ENCODE measurements at regions not wholly inside any gene's neighbourhood (a gene's known extent, or its start where the extent isn't known, plus 50 kb on each side); places are given as distances from the start of the nearest gene placed in this dataset.
"Not testable (repeated sequence)": the region's sequence is repeated elsewhere in the genome, so short reads cannot be mapped to it uniquely, and the experiment has no call there.

GRCh38 chr10:117458571-117458970, 83.3 kb upstream of the PDZD8 start:
- TF ChIP-seq CTCF (IDR thresholded peaks at IDR 0.05; ENCODE audit: insufficient read depth, low read depth, low read length), result no peak
- H3K4me3 ChIP-seq (ENCODE audit: low read depth, low read length), result no peak overlapping the region
- DNase-seq (ENCODE audit: low read depth), result peak; percentile 54

DNA sequence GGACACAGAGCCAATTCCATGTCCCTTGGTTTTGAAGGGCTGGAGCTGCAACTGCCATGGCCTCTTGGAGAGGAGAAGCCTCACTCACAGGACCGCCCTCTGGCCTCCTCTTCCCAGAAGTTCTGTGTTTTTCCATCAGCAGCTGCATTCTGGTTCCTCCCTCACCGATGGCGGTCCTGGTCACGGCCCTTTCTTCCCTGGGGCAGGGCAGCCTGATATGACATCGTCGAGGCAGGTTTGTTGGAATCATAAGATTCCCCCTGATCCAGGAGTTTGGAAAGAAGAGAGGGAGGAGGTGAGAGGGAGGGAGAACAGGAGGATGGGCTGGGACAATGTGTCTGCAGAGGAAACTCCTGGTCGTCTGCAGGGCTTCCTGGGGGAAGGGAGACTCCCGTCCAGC, 82.7 kb upstream of the PDZD8 start:
- no peak overlapping the region for H3K4me3 ChIP-seq (ENCODE audit: low read depth, low read length)
- no peak for TF ChIP-seq CTCF (IDR thresholded peaks at IDR 0.05; ENCODE audit: insufficient read depth, low read depth, low read length)
- DNase-seq (ENCODE audit: low read depth), result peak; percentile 53

DNA sequence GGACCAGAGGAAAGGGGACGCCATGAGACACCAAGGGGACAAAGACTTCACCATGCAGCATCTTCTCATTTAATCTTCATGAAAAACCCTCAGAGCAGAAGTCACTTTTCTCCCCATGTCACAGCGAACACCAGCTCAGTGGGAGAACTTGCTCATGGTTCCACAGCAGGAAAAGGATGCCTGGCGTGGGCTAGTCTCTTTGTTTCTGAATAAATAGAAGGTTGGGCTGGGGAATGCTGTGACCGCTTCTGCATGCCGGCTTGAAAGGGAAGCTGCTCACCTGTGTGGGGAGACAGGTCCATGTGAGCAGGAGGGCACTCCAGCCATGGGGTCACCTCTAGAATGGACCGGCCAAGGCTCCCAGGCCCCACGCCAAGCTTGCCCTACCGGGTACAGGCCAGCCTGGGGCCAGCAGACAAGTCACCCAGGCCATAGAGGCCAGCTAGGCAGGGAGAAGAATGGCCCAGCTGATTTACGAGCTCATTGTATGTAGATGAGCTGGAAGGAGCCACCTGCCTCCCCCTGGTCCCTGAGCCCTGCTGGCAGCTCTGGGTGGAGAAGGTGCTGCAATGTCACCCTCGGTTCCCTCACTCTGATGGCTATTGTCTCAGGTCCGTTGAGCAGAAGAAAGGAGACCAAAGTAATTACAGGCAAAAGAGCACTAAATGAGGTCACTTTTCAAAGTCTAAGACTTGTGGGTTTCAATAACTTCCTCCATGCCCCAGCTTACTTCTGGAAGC, 82.0 kb upstream of the PDZD8 start:
- no peak for TF ChIP-seq CTCF (IDR thresholded peaks at IDR 0.05; ENCODE audit: insufficient read depth, low read depth, low read length)
- H3K4me3 ChIP-seq (ENCODE audit: low read depth, low read length), result no peak overlapping the region
- no peak for DNase-seq (ENCODE audit: low read depth)

- H3K4me3 ChIP-seq (ENCODE audit: low read depth, low read length), result no peak overlapping the region
- no peak for TF ChIP-seq CTCF (IDR thresholded peaks at IDR 0.05; ENCODE audit: insufficient read depth, low read depth, low read length)
- DNase-seq (ENCODE audit: low read depth), result no peak
Observed at GRCh38 chr10:117455346-117455745, 80.1 kb upstream of the PDZD8 start.

DNA sequence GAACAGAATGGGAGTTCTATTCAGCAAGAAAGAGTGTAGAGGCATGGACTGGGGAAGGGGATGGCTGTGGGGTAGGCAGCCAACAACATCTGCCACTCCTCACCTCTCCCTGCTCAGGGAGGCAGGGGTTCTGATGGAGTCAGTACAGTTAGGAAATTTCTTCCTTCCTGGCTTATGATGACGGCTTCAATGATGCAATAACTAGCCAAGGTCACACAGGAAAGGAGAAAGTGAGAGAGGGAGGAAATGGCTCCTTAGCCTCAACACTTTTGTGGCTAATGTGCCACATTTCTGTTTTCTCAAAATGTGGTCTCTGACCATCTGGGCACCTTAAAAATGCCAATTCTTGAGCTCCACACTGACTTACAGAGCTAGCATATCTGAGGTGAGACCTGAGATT, 79.3 kb upstream of the PDZD8 start:
- no peak for TF ChIP-seq CTCF (IDR thresholded peaks at IDR 0.05; ENCODE audit: insufficient read depth, low read depth, low read length)
- no peak overlapping the region for H3K4me3 ChIP-seq (ENCODE audit: low read depth, low read length)
- peak; percentile 79 for DNase-seq (ENCODE audit: low read depth)

- not testable (repeated sequence) for H3K4me3 ChIP-seq (ENCODE audit: low read depth, low read length); DNase-seq (ENCODE audit: low read depth)
Observed at GRCh38 chr10:117453484-117453883, 78.2 kb upstream of the PDZD8 start.

- TF ChIP-seq CTCF (IDR thresholded peaks at IDR 0.05; ENCODE audit: insufficient read depth, low read depth, low read length), result no peak
- no peak for DNase-seq (ENCODE audit: low read depth)
- no peak overlapping the region for H3K4me3 ChIP-seq (ENCODE audit: low read depth, low read length)
Observed at GRCh38 chr10:117450940-117451339, 75.7 kb upstream of the PDZD8 start.

Measured in fibroblast of villous mesenchyme (primary cell).